ENCODE measurements at regions not wholly inside any gene's neighbourhood (a gene's known extent, or its start where the extent isn't known, plus 50 kb on each side); places are given as distances from the start of the nearest gene placed in this dataset.

GRCh38 chr13:37379841-37380240 lies 218.7 kb downstream of the POSTN start:
- peaks cover 3% of the 10 kb centered on the region for H3K9me3 Mint-ChIP-seq

GRCh38 chr13:37375724-37376123 lies 222.8 kb downstream of the POSTN start:
- H3K27me3 Mint-ChIP-seq (ENCODE audit: low read depth): no peaks in the 10 kb centered on the region
- H3K27ac Mint-ChIP-seq: no peak overlapping the region
- H3K4me3 Mint-ChIP-seq: no peak overlapping the region
- H3K9me3 Mint-ChIP-seq: no peaks in the 10 kb centered on the region
- H3K4me1 Mint-ChIP-seq (ENCODE audit: low read depth): no peaks in the 10 kb centered on the region
- H3K36me3 Mint-ChIP-seq (ENCODE audit: low read depth): no peaks in the 10 kb centered on the region

More at GRCh38 chr13:37379841-37380240, 218.7 kb downstream of the POSTN start:
- no peak overlapping the region for H3K4me3 Mint-ChIP-seq
- no peaks in the 10 kb centered on the region for H3K4me1 Mint-ChIP-seq (ENCODE audit: low read depth)
- H3K27me3 Mint-ChIP-seq (ENCODE audit: low read depth): no peaks in the 10 kb centered on the region
- H3K27ac Mint-ChIP-seq: no peak overlapping the region
- H3K36me3 Mint-ChIP-seq (ENCODE audit: low read depth): no peaks in the 10 kb centered on the region

GRCh38 chr13:37375071-37375470 lies 223.5 kb downstream of the POSTN start:
- H3K4me1 Mint-ChIP-seq (ENCODE audit: low read depth): no peaks in the 10 kb centered on the region
- H3K36me3 Mint-ChIP-seq (ENCODE audit: low read depth): no peaks in the 10 kb centered on the region
- no peaks in the 10 kb centered on the region for H3K27me3 Mint-ChIP-seq (ENCODE audit: low read depth)
- H3K4me3 Mint-ChIP-seq: no peak overlapping the region
- no peak overlapping the region for H3K27ac Mint-ChIP-seq
- H3K9me3 Mint-ChIP-seq: no peaks in the 10 kb centered on the region

GRCh38 chr13:37369616-37370015 lies 229.0 kb downstream of the POSTN start:
- Mint-ChIP-seq H3K27ac (no peak overlapping the region), H3K4me1 (ENCODE audit: low read depth) (no peaks in the 10 kb centered on the region), H3K27me3 (ENCODE audit: low read depth) (no peaks in the 10 kb centered on the region), H3K4me3 (no peak overlapping the region), H3K36me3 (ENCODE audit: low read depth) (no peaks in the 10 kb centered on the region), H3K9me3 (no peaks in the 10 kb centered on the region)

- no peaks in the 10 kb centered on the region for H3K4me1 Mint-ChIP-seq (ENCODE audit: low read depth)
- H3K9me3 Mint-ChIP-seq: no peaks in the 10 kb centered on the region
- H3K36me3 Mint-ChIP-seq (ENCODE audit: low read depth): no peaks in the 10 kb centered on the region
- no peak overlapping the region for H3K4me3 Mint-ChIP-seq
- no peaks in the 10 kb centered on the region for H3K27me3 Mint-ChIP-seq (ENCODE audit: low read depth)
- no peak overlapping the region for H3K27ac Mint-ChIP-seq
These were observed 230.1 kb downstream of the POSTN start for GRCh38 chr13:37368501-37368900.

GRCh38 chr13:37366044-37366770 lies 232.4 kb downstream of the POSTN start:
- Mint-ChIP-seq H3K27ac (no peak overlapping the region), H3K4me1 (ENCODE audit: low read depth) (no peaks in the 10 kb centered on the region), H3K9me3 (no peaks in the 10 kb centered on the region), H3K4me3 (no peak overlapping the region), H3K36me3 (ENCODE audit: low read depth) (no peaks in the 10 kb centered on the region), H3K27me3 (ENCODE audit: low read depth) (no peaks in the 10 kb centered on the region)

- no peaks in the 10 kb centered on the region for H3K4me1 Mint-ChIP-seq (ENCODE audit: low read depth)
- no peaks in the 10 kb centered on the region for H3K27me3 Mint-ChIP-seq (ENCODE audit: low read depth)
- H3K36me3 Mint-ChIP-seq (ENCODE audit: low read depth): no peaks in the 10 kb centered on the region
- H3K27ac Mint-ChIP-seq: no peak overlapping the region
- H3K4me3 Mint-ChIP-seq: no peak overlapping the region
- no peaks in the 10 kb centered on the region for H3K9me3 Mint-ChIP-seq
These were observed 233.1 kb downstream of the POSTN start for GRCh38 chr13:37365496-37365895.

GRCh38 chr13:37364956-37365355 lies 233.6 kb downstream of the POSTN start:
- H3K4me1 Mint-ChIP-seq (ENCODE audit: low read depth): no peaks in the 10 kb centered on the region
- H3K4me3 Mint-ChIP-seq: no peak overlapping the region
- no peaks in the 10 kb centered on the region for H3K36me3 Mint-ChIP-seq (ENCODE audit: low read depth)
- no peak overlapping the region for H3K27ac Mint-ChIP-seq
- no peaks in the 10 kb centered on the region for H3K27me3 Mint-ChIP-seq (ENCODE audit: low read depth)
- H3K9me3 Mint-ChIP-seq: no peaks in the 10 kb centered on the region

- H3K4me3 Mint-ChIP-seq: no peak overlapping the region
- H3K9me3 Mint-ChIP-seq: no peaks in the 10 kb centered on the region
- no peaks in the 10 kb centered on the region for H3K27me3 Mint-ChIP-seq (ENCODE audit: low read depth)
- H3K36me3 Mint-ChIP-seq (ENCODE audit: low read depth): no peaks in the 10 kb centered on the region
- no peaks in the 10 kb centered on the region for H3K4me1 Mint-ChIP-seq (ENCODE audit: low read depth)
- no peak overlapping the region for H3K27ac Mint-ChIP-seq
These were observed 234.6 kb downstream of the POSTN start for GRCh38 chr13:37364007-37364406.

GRCh38 chr13:37361608-37362007 lies 237.0 kb downstream of the POSTN start:
- no peaks in the 10 kb centered on the region for H3K9me3 Mint-ChIP-seq

GRCh38 chr13:37360556-37360955 lies 238.0 kb downstream of the POSTN start:
- Mint-ChIP-seq H3K27ac (no peak overlapping the region), H3K4me3 (no peak overlapping the region), H3K4me1 (ENCODE audit: low read depth) (no peaks in the 10 kb centered on the region), H3K9me3 (no peaks in the 10 kb centered on the region), H3K36me3 (ENCODE audit: low read depth) (no peaks in the 10 kb centered on the region), H3K27me3 (ENCODE audit: low read depth) (no peaks in the 10 kb centered on the region)

More at GRCh38 chr13:37361608-37362007, 237.0 kb downstream of the POSTN start:
- H3K27me3 Mint-ChIP-seq (ENCODE audit: low read depth): no peaks in the 10 kb centered on the region
- no peak overlapping the region for H3K27ac Mint-ChIP-seq
- no peaks in the 10 kb centered on the region for H3K4me1 Mint-ChIP-seq (ENCODE audit: low read depth)
- no peak overlapping the region for H3K4me3 Mint-ChIP-seq
- H3K36me3 Mint-ChIP-seq (ENCODE audit: low read depth): no peaks in the 10 kb centered on the region

GRCh38 chr13:37357548-37357947 lies 241.0 kb downstream of the POSTN start:
- no peaks in the 10 kb centered on the region for H3K4me1 Mint-ChIP-seq (ENCODE audit: low read depth)
- H3K27me3 Mint-ChIP-seq (ENCODE audit: low read depth): no peaks in the 10 kb centered on the region
- H3K27ac Mint-ChIP-seq: no peak overlapping the region
- H3K4me3 Mint-ChIP-seq: no peak overlapping the region
- H3K9me3 Mint-ChIP-seq: peaks cover 4% of the 10 kb centered on the region
- no peaks in the 10 kb centered on the region for H3K36me3 Mint-ChIP-seq (ENCODE audit: low read depth)

GRCh38 chr13:37353911-37354310 lies 244.7 kb downstream of the POSTN start:
- H3K4me1 Mint-ChIP-seq (ENCODE audit: low read depth): no peaks in the 10 kb centered on the region
- H3K27ac Mint-ChIP-seq: no peak overlapping the region
- no peak overlapping the region for H3K4me3 Mint-ChIP-seq
- no peaks in the 10 kb centered on the region for H3K27me3 Mint-ChIP-seq (ENCODE audit: low read depth)
- peaks cover 4% of the 10 kb centered on the region for H3K9me3 Mint-ChIP-seq
- H3K36me3 Mint-ChIP-seq (ENCODE audit: low read depth): no peaks in the 10 kb centered on the region

GRCh38 chr13:37351211-37351610 lies 245.7 kb upstream of the CSNK1A1L start:
- Mint-ChIP-seq H3K9me3 (peaks cover 4% of the 10 kb centered on the region), H3K4me1 (ENCODE audit: low read depth) (no peaks in the 10 kb centered on the region), H3K27ac (no peak overlapping the region), H3K4me3 (no peak overlapping the region), H3K36me3 (ENCODE audit: low read depth) (no peaks in the 10 kb centered on the region), H3K27me3 (ENCODE audit: low read depth) (no peaks in the 10 kb centered on the region)

GRCh38 chr13:37349916-37350315 lies 244.5 kb upstream of the CSNK1A1L start:
- Mint-ChIP-seq H3K27ac (no peak overlapping the region), H3K9me3 (peaks cover 4% of the 10 kb centered on the region), H3K4me1 (ENCODE audit: low read depth) (no peaks in the 10 kb centered on the region), H3K27me3 (ENCODE audit: low read depth) (no peaks in the 10 kb centered on the region), H3K4me3 (no peak overlapping the region), H3K36me3 (ENCODE audit: low read depth) (no peaks in the 10 kb centered on the region)
